Stimulated activated CD4-positive, alpha-beta T cell treated with anti-CD3 and anti-CD28 coated beads, Interleukin-12 subunit alpha, Interleukin-12 subunit beta, amount 100 ng/mL, for 4 hours (primary cell): ENCODE measurements at regions not wholly inside any gene's neighbourhood (a gene's known extent, or its start where the extent isn't known, plus 50 kb on each side); places are given as distances from the start of the nearest gene placed in this dataset.

Experiments used
- DNase-seq: peaks from one replicate; pipeline ENCODE4 v3.0.0-alpha.2; 2020

GRCh38 chr3:30945291-30945690 is 50.8 kb upstream of the GADL1 start:
- DNase-seq: no peak

GRCh38 chr3:30948426-30948825 is 54.0 kb upstream of the GADL1 start:
- DNase-seq: no peak

- no peak for DNase-seq
These were observed 57.4 kb upstream of the GADL1 start for GRCh38 chr3:30951826-30952225.

GRCh38 chr3:30952786-30953185 is 58.3 kb upstream of the GADL1 start:
- DNase-seq: no peak

GRCh38 chr3:30954426-30954825 is 60.0 kb upstream of the GADL1 start:
- DNase-seq: no peak

GRCh38 chr3:30962084-30962483 is 67.6 kb upstream of the GADL1 start:
- no peak for DNase-seq

GRCh38 chr3:30962493-30962892 is 68.0 kb upstream of the GADL1 start:
- no peak for DNase-seq

GRCh38 chr3:30963223-30963722 is 68.8 kb upstream of the GADL1 start:
- no peak for DNase-seq

- DNase-seq: no peak
These were observed 70.2 kb upstream of the GADL1 start for GRCh38 chr3:30964612-30965011.

GRCh38 chr3:30966896-30967295 is 72.4 kb upstream of the GADL1 start:
- DNase-seq: no peak

GRCh38 chr3:30970183-30970582 is 75.7 kb upstream of the GADL1 start:
- no peak for DNase-seq

GRCh38 chr3:30972449-30972848 is 78.0 kb upstream of the GADL1 start:
- DNase-seq: no peak

GRCh38 chr3:30974071-30974470 is 79.6 kb upstream of the GADL1 start:
- DNase-seq: no peak

- no peak for DNase-seq
These were observed 83.1 kb upstream of the GADL1 start for GRCh38 chr3:30977592-30977991.

- DNase-seq: no peak
These were observed 86.5 kb upstream of the GADL1 start for GRCh38 chr3:30980993-30981392.

- no peak for DNase-seq
These were observed 88.1 kb upstream of the GADL1 start for GRCh38 chr3:30982416-30983075.

- DNase-seq: no peak
These were observed 90.6 kb upstream of the GADL1 start for GRCh38 chr3:30984855-30985749.

GRCh38 chr3:30986551-30986950 is 92.1 kb upstream of the GADL1 start:
- no peak for DNase-seq

GRCh38 chr3:30988769-30989168 is 94.3 kb upstream of the GADL1 start:
- no peak for DNase-seq

GRCh38 chr3:30989276-30990030 is 95.0 kb upstream of the GADL1 start:
- DNase-seq: no peak

- no peak for DNase-seq
These were observed 102.0 kb upstream of the GADL1 start for GRCh38 chr3:30996467-30996866.

GRCh38 chr3:31002730-31003129 is 108.3 kb upstream of the GADL1 start:
- DNase-seq: no peak

GRCh38 chr3:31004025-31004678 is 109.7 kb upstream of the GADL1 start:
- no peak for DNase-seq
